HepG2 (cell line): ENCODE measurements at regions not wholly inside any gene's neighbourhood (a gene's known extent, or its start where the extent isn't known, plus 50 kb on each side); places are given as distances from the start of the nearest gene placed in this dataset.

Experiments used
- ATAC-seq: fragments of 200-7000 bp; cut with Tn5 transposase; 3 replicates; pipeline ENCODE4 v1.9.1; 2020; ENCODE audit warnings: mild to moderate bottlenecking, moderate library complexity
- BruUV-seq: library from RNA; stranded (reverse); fragments of 400-500 nt; replicated peaks from 2 replicates; lab custom pipeline; 2021; lab: Mats Ljungman, UMichigan
- CTCF ChIA-PET: fragments of 300-600 bp; formaldehyde crosslinking; extraction: SDS; loops from one replicate; lab custom pipeline; 2021; ENCODE audit warnings: low total read pairs, inconsistent platforms, low intra/inter-chr PET ratio; lab: Yijun Ruan, JAX
- POLR2A ChIA-PET: fragments of 350-600 bp; sonication (Branson Sonifier 250); formaldehyde crosslinking; loops from one replicate; lab custom pipeline; 2020; ENCODE audit warnings: antibody characterized with exemption, inconsistent platforms; lab: Yijun Ruan, JAX
- DNase-seq: peaks from one replicate; pipeline ENCODE4 v3.0.0-alpha.2; 2015; ENCODE audit warnings: low spot score
- FAIRE-seq: peaks from 3 replicates; lab custom pipeline; 2011; peaks lifted over from hg19 to GRCh38; lab: Jason Lieb, UNC
- H2AFZ ChIP-seq: one replicate; pipeline ENCODE4 v1.6.1; 2011; ENCODE audit warnings: low read length, inconsistent platforms
- H3K27ac ChIP-seq: fragments of 300-600 bp; 3 replicates; pipeline ENCODE4 v1.8.0; 2011; ENCODE audit warnings: mixed run types, mild to moderate bottlenecking, mixed read lengths, low read length, inconsistent platforms; ENCODE audit not compliant: insufficient read depth; ENCODE audit errors: extremely low read length
- H3K27me3 ChIP-seq, 2 experiments: fragments of 200-600 bp in 1 of 2; 2 replicates in 1 of 2; 3 replicates in 1 of 2; pipeline versions ENCODE4 v1.6.0 to v1.8.0; 2011; ENCODE audit warnings: low read length in 2 of 2, mild to moderate bottlenecking in 2 of 2, moderate library complexity in 2 of 2, inconsistent platforms in 1 of 2; ENCODE audit not compliant: insufficient read depth in 2 of 2, control insufficient read depth in 1 of 2
- H3K36me3 ChIP-seq, 2 experiments: fragments of 200-600 bp in 1 of 2; replicated peaks in 1 of 2; 2 replicates in 1 of 2; 3 replicates in 1 of 2; pipeline versions ENCODE4 v1.5.1 to v1.8.0; 2011; ENCODE audit warnings: low read length in 2 of 2, inconsistent platforms in 1 of 2; ENCODE audit not compliant: insufficient read depth in 2 of 2, control insufficient read depth in 1 of 2
- H3K4me1 ChIP-seq: 2 replicates; pipeline ENCODE4 v1.5.1; 2012; ENCODE audit warnings: low read length, inconsistent platforms; ENCODE audit not compliant: insufficient read depth
- H3K4me2 ChIP-seq: 2 replicates; pipeline ENCODE4 v1.6.0; 2011; ENCODE audit warnings: low read depth, low read length, inconsistent platforms
- H3K4me3 ChIP-seq, 3 experiments: fragments of 200-600 bp in 1 of 3; sonication (generic), shearing (Covaris generic) in 1 of 3; replicated peaks in 1 of 3; 2 replicates each; pipeline ENCODE4 v1.5.1; 2011 to 2016; ENCODE audit warnings: low read length in 3 of 3, inconsistent platforms in 2 of 3, low read depth in 2 of 3, mild to moderate bottlenecking in 2 of 3, control low read depth in 1 of 3, mixed read lengths in 1 of 3; ENCODE audit not compliant: insufficient read depth in 1 of 3
- H3K79me2 ChIP-seq: one replicate; pipeline ENCODE4 v1.6.1; 2011; ENCODE audit warnings: low read length, inconsistent platforms; ENCODE audit not compliant: insufficient read depth
- H3K9ac ChIP-seq: 2 replicates; pipeline ENCODE4 v1.6.0; 2011; ENCODE audit warnings: mild to moderate bottlenecking, low read depth, low read length, inconsistent platforms; ENCODE audit not compliant: insufficient read depth
- H3K9me3 ChIP-seq: 2 replicates; pipeline ENCODE4 v1.5.1; 2012; ENCODE audit warnings: mild to moderate bottlenecking, low read length
- H4K20me1 ChIP-seq: 2 replicates; pipeline ENCODE4 v1.6.0; 2011; ENCODE audit warnings: inconsistent platforms, mild to moderate bottlenecking, low read length, moderate library complexity; ENCODE audit not compliant: insufficient read depth
- ETV6 ChIP-seq: sonication (generic); formaldehyde crosslinking; conservative IDR thresholded peaks from 2 replicates; pipeline ENCODE4 v1.4.0; 2020; ENCODE audit warnings: missing genetic modification reagents
- MNT ChIP-seq: fragments of 450-650 bp; IDR thresholded peaks from 2 replicates; pipeline ENCODE4 v1.6.1; 2016
- MTA1 ChIP-seq: sonication (generic); formaldehyde crosslinking; IDR thresholded peaks from 2 replicates; pipeline ENCODE4 v1.4.0; 2020; ENCODE audit warnings: missing genetic modification reagents, mild to moderate bottlenecking, borderline replicate concordance
- RAD51 ChIP-seq: fragments of 450-650 bp; IDR thresholded peaks from 2 replicates; pipeline ENCODE4 v1.6.1; 2016; ENCODE audit warnings: borderline replicate concordance
- SMARCC2 ChIP-seq: fragments of 450-650 bp; IDR thresholded peaks from 2 replicates; pipeline ENCODE4 v1.6.1; 2017; ENCODE audit warnings: antibody characterized with exemption, mild to moderate bottlenecking
- SRY ChIP-seq: sonication (generic); formaldehyde crosslinking; IDR thresholded peaks from 2 replicates; pipeline ENCODE4 v1.8.0; 2022; ENCODE audit warnings: mild to moderate bottlenecking, missing genetic modification reagents
- ZNF317 ChIP-seq: sonication (generic); formaldehyde crosslinking; IDR thresholded peaks from 2 replicates; pipeline ENCODE4 v1.5.0; 2020; ENCODE audit warnings: mild to moderate bottlenecking, missing genetic modification reagents
- ZNF407 ChIP-seq: sonication (generic); formaldehyde crosslinking; IDR thresholded peaks from one replicate; pipeline ENCODE4 v1.5.1; 2020; ENCODE audit warnings: mild to moderate bottlenecking, missing genetic modification reagents; ENCODE audit errors: not compliant biosample characterization
- WGBS: methylation state at CpG from one replicate; pipeline ENCODE4 v1.1.6; 2017; ENCODE audit warnings: low lambda C conversion rate; 5-methylcytosine and 5-hydroxymethylcytosine counted together
- in situ Hi-C: cut with HindIII; loops from 2 replicates; pipeline ENCODE4 v1.10.0; 2017; ENCODE audit warnings: low pct_unique_long_range_greater_than_20kb; ENCODE audit not compliant: extremely low pct_ligation_motif_present
- intact Hi-C: fragments of 100-400 bp; cut with micrococcal nuclease; formaldehyde crosslinking; loops from one replicate; pipeline ENCODE4 v1.10.0; 2022; ENCODE audit not compliant: unreplicated experiment

DNA sequence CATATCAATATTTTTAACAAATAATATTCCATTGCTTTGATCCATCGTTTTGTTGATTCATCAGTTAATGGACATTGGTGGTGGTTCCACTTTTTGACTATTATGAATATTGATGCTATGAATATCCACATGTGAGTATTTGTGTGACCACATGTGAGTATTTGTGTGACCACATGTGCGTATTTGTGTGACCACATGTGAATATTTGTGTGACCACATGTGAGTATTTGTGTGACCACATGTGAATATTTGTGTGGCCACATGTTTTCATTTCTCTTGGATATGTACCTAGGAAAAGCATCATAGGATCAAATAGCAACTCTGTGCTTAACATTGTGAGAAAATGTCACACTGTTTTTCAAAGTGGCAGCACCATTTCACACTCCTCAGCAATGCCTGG lies 433.6 kb upstream of the FRG1 start:
- WGBS = 3% methylated on average over 2 of the region's 2 CpGs
- FAIRE-seq (no peak), DNase-seq (no peak), ATAC-seq (no peak)
- BruUV-seq = no TSS peak
- no peaks in the 10 kb centered on the region for H3K9me3 ChIP-seq
- H3K4me1 ChIP-seq = no peaks in the 10 kb centered on the region
- peaks cover 0 to 2% of the 10 kb centered on the region in 2 experiments; a peak in 1 of 5 replicates for H3K27me3 ChIP-seq
- TF ChIP-seq SRY (CRISPR knock-in tag) (no peak), MNT (peak; percentile 100)
- ChIA-PET POLR2A (no interaction called here), CTCF (no interaction called here)
- H3K27ac ChIP-seq = no peak overlapping the region
- H3K9ac ChIP-seq = no peak overlapping the region
- in situ Hi-C loops (no loop called here), intact Hi-C loops (no loop called here)
- H3K4me2 ChIP-seq = no peak overlapping the region
- H3K4me3 ChIP-seq = no peak overlapping the region
- no peaks in the 10 kb centered on the region for H3K36me3 ChIP-seq
- no peak overlapping the region for H2AFZ ChIP-seq
- H4K20me1 ChIP-seq = no peaks in the 10 kb centered on the region
- no peaks in the 10 kb centered on the region for H3K79me2 ChIP-seq

DNA sequence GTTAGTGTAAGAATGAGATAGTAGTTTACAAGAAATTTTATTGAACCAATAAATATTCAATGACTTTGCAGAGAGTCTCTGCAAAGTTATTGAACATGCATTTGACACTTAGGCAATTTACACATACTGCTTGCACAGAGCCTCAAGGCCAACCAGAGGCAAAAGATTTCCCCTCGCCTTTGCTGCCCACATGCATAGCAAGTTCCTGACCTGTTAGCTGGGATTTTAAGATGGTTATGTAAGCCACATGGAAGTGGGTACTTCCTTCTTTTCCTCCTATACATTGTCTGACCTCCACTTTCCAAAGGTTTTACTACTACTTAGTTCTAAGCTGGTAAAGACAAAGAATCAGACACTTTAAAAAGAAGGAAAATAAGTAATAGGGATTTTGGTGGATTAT lies 430.1 kb upstream of the FRG1 start:
- in situ Hi-C loops = no loop called here
- H3K4me1 ChIP-seq = no peaks in the 10 kb centered on the region
- no peak overlapping the region for H3K4me3 ChIP-seq
- WGBS = 7% methylated on average over 1 of the region's 1 CpG
- ATAC-seq (no peak), DNase-seq (no peak), FAIRE-seq (no peak)
- no peaks in the 10 kb centered on the region for H3K9me3 ChIP-seq
- no TSS peak for BruUV-seq
- no peaks in the 10 kb centered on the region for H3K79me2 ChIP-seq
- no peaks in the 10 kb centered on the region for H3K36me3 ChIP-seq
- H2AFZ ChIP-seq = no peak overlapping the region
- H3K27ac ChIP-seq = no peak overlapping the region
- intact Hi-C loops = no loop called here
- H4K20me1 ChIP-seq = no peaks in the 10 kb centered on the region
- H3K9ac ChIP-seq = no peak overlapping the region
- CTCF ChIA-PET = no interaction called here
- H3K4me2 ChIP-seq = no peak overlapping the region
- H3K27me3 ChIP-seq = peaks cover 0 to 6% of the 10 kb centered on the region in 2 experiments; a peak in 1 of 5 replicates
- POLR2A ChIA-PET = no interaction called here
- TF ChIP-seq ZNF317 (CRISPR knock-in tag) (no peak), ZNF407 (no peak), RAD51 (no peak), MTA1 (no peak), SMARCC2 (no peak), ETV6 (no peak)
